Epithelial cell of esophagus (primary cell): ENCODE measurements at regions not wholly inside any gene's neighbourhood (a gene's known extent, or its start where the extent isn't known, plus 50 kb on each side); places are given as distances from the start of the nearest gene placed in this dataset.

ENCODE experiments used
- DNase-seq: peaks from one replicate; pipeline ENCODE4 v3.0.0; 2010; ENCODE audit warnings: low read depth
- H3K4me3 ChIP-seq: 2 replicates; pipeline ENCODE4 v1.5.1; 2011; ENCODE audit warnings: mild to moderate bottlenecking, low read length, control low read depth
- TF ChIP-seq, protein P1 (sequence below): IDR thresholded peaks from 2 replicates; pipeline ENCODE4 v1.5.1; 2011; ENCODE audit warnings: low read depth, mild to moderate bottlenecking, low read length, control low read depth, inconsistent platforms; ENCODE audit not compliant: insufficient read depth; ENCODE audit errors: missing control alignments

GRCh38 chr16:63326736-63327339, 1290.6 kb upstream of the CDH8 start:
- TF ChIP-seq, protein P1, sequence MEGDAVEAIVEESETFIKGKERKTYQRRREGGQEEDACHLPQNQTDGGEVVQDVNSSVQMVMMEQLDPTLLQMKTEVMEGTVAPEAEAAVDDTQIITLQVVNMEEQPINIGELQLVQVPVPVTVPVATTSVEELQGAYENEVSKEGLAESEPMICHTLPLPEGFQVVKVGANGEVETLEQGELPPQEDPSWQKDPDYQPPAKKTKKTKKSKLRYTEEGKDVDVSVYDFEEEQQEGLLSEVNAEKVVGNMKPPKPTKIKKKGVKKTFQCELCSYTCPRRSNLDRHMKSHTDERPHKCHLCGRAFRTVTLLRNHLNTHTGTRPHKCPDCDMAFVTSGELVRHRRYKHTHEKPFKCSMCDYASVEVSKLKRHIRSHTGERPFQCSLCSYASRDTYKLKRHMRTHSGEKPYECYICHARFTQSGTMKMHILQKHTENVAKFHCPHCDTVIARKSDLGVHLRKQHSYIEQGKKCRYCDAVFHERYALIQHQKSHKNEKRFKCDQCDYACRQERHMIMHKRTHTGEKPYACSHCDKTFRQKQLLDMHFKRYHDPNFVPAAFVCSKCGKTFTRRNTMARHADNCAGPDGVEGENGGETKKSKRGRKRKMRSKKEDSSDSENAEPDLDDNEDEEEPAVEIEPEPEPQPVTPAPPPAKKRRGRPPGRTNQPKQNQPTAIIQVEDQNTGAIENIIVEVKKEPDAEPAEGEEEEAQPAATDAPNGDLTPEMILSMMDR = no peak

DNA sequence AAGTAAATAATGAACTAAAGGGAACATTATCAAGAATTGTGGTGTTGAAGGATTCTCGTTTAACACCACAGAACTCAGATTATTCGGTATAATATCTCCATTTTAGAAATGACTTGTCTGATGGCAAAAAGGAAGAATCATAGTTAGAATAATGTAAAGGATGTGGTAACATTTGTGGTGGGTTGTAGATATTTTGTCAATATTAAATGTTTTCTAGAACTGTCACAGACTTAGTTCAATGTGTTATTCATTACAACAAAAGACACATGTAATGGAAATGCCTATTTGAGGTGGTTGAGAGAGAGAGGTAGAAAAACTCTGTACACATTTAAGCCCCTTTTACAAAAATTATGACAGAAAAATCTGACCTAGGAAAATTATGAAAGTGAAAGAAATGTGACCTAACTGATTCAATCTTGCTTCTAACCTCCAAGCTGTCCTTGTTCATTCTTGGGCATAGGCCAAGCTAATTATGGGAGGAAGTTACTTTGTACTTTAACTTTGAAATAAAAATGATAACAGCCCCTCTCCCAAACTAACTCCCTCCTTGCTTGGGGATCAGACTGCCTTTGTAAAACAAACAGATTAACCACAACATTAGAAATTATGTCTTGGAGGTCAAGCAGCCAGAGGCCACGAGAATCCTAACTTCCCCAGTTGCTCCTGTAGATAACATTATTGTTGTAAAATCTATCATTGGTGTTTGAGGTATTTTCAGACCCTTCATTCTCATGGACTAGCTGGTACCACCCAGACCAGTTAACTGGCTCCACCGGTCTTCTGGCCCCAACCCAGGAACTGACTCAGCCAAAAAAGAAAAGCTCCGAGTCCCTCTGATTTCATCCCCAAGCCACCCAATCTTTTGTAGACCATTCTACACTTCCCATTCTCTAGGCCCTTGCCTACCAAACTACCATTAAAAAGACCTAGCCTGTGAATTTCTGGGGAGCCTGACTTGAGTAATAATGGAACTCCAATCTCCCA, 1287.8 kb upstream of the CDH8 start:
- TF ChIP-seq, protein P1 = no peak
- no peak overlapping the region for H3K4me3 ChIP-seq
- DNase-seq = no peak

More at GRCh38 chr16:63326736-63327339, 1290.6 kb upstream of the CDH8 start:
- H3K4me3 ChIP-seq = no peak overlapping the region
- DNase-seq = no peak

DNA sequence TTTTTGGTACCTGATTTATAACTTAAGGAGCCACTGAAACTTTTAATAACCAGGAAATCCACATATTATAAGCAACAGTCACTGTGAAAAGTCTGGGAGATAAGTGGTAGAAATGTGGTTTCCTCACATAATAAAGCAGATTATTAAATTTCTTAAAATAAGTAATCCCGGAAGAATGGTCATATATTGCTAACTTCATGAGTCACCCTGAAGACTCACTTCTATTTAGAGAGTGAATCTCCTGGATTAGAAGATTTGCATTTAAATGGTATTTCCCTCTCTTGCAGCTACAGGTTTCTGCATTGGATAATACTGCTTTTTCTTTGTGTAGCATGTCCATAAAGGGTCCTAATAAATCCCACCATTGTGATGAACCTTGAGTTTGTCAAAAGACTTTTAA, 1286.8 kb upstream of the CDH8 start:
- no peak overlapping the region for H3K4me3 ChIP-seq
- TF ChIP-seq, protein P1 = no peak
- peak; percentile 15 for DNase-seq

- DNase-seq = peak; percentile 5
- TF ChIP-seq, protein P1 = no peak
- H3K4me3 ChIP-seq = no peak overlapping the region
These were observed 1279.0 kb upstream of the CDH8 start for GRCh38 chr16:63315229-63315628.

DNA sequence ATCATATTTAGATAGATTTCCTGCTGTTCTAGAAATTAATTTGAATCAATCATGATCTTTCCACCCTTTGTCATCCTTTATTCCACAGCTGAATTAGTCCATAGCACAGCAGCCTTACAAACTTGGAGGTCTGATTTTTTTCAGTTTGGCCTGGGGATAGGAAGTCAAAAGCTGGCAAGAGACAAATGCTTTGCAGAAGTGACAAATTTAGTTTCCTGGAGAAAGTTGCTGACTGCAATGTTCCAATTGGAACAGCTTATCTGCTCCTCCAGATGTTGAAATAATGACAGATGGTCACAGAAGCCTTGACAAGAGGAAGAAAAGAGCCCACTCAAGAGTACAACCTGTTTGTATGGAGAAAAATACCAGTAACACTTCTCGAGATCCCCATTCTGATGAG, 1276.1 kb upstream of the CDH8 start:
- TF ChIP-seq, protein P1 = no peak

GRCh38 chr16:63311313-63311712, 1275.1 kb upstream of the CDH8 start:
- TF ChIP-seq, protein P1 = no peak
- no peak overlapping the region for H3K4me3 ChIP-seq
- peak; percentile 3 for DNase-seq

More for the DNA sequence above, 1276.1 kb upstream of the CDH8 start:
- H3K4me3 ChIP-seq = no peak overlapping the region
- no peak for DNase-seq
